Urothelium cell line (cell line): ENCODE measurements at regions not wholly inside any gene's neighbourhood (a gene's known extent, or its start where the extent isn't known, plus 50 kb on each side); places are given as distances from the start of the nearest gene placed in this dataset.
A peak's percentile ranks its signal among the peaks of the same experiment; 100 is the strongest.
"Not testable (repeated sequence)": the region's sequence is repeated elsewhere in the genome, so short reads cannot be mapped to it uniquely, and the experiment has no call there.

Experiments used
- DNase-seq: peaks from one replicate; pipeline ENCODE4 v3.0.0; 2011; ENCODE audit warnings: low spot score, mixed read lengths
- FAIRE-seq: peaks from 2 replicates; lab custom pipeline; 2011; peaks lifted over from hg19 to GRCh38; lab: Jason Lieb, UNC

- no peak for DNase-seq
- no peak for FAIRE-seq
Observed at GRCh38 chr9:18061856-18062255, 412.1 kb upstream of the ADAMTSL1 start.

DNA sequence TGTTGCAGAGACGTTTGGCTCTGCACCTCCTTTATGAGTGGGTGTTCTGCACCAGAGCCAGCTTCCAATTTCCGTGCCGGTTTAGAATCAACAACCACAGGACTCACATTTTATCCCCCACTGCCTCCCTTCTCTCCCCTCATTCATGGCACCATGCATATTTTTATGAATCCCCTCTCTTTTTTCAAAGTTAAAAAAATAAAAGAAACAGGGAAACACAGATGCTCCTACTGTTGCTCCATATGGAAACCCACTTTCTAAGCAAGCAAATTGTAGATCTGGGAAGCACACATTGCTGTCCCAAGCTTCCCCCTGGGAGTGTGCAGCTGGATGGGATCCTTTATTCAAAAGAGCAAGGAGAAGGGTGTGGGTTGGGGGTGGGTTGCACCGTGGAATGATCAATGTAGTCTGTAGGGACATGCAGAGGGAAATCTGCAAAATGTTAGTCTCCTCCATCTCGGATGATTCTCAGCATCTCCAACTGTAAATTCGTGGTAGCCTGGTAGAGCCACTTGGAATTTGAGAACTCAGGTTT lies 410.0 kb upstream of the ADAMTSL1 start:
- FAIRE-seq (no peak), DNase-seq (no peak)

DNA sequence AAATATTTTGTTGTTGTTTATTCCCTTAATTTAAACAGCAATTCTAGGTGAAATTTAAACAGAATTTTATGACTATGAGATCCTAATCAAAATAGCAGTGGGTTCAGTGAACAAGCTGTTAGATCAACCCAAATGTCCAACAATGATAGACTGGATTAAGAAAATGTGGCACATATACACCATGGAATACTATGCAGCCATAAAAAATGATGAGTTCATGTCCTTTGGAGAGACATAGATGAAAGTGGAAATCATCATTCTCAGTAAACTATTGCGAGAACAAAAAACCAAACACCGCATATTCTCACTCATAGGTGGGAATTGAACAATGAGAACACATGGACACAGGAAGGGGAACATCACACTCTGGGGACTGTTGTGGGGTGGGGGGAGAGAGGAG lies 407.3 kb upstream of the ADAMTSL1 start:
- not testable (repeated sequence) for DNase-seq, FAIRE-seq

- DNase-seq (no peak), FAIRE-seq (no peak)
Observed at GRCh38 chr9:18067548-18068120, 406.3 kb upstream of the ADAMTSL1 start.

DNA sequence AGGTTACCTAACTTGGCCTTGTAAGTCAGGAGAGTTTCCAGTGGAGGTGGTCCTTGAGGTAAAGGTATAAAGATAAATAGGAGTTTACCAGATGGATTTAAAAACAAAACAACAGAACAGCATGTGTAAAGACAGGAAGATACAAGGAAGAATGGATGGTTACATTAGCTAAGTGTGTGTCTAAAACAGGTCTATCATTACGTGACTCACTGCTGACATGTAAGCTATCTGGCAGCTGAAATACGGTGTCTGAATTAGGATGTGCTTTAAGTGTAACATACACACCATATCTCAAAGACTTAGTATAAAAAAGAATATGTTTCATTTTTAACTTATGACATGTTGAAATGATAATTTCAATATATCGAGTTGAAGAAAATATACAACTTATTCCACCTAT lies 405.1 kb upstream of the ADAMTSL1 start:
- FAIRE-seq (no peak), DNase-seq (no peak)

DNA sequence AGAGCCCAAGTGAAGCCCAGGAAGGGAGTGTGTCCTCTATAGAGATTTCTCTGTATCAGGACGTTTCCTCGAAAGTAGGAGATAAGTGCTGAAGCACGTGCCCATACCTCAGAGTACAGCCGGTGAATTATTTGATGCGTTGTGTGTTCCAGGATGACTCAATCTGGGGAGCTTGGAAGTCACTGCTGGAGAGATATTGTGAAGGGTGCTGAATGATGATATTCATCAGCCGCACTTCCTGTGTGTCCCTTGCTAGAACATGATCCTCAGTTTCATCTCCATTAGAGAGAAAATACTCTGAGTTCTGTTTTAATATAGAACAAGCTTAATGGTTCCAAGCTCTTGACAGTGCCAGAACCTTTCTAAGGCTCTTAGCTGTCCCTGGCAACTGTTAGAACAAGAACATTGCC lies 402.3 kb upstream of the ADAMTSL1 start:
- DNase-seq (peak; percentile 9), FAIRE-seq (no peak)

DNA sequence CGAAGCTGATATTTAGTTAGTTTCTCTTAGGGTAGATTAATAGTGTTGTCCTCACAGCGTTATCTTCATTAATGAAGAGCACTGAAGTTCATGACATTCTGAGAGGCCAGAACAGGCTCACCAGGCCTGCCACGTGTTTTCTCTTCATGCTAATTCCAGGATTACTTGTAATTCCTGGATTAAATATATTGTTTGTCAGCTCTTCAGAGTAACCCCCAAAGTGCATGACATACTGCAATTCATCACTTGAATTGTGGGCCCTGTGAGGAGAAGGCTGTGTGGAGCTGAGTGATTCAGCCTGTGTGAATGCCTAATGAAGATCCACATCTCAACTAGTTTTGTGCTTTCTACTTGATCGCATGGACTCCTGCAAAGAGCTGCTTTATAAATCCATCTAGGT lies 401.0 kb upstream of the ADAMTSL1 start:
- DNase-seq, result no peak

DNA sequence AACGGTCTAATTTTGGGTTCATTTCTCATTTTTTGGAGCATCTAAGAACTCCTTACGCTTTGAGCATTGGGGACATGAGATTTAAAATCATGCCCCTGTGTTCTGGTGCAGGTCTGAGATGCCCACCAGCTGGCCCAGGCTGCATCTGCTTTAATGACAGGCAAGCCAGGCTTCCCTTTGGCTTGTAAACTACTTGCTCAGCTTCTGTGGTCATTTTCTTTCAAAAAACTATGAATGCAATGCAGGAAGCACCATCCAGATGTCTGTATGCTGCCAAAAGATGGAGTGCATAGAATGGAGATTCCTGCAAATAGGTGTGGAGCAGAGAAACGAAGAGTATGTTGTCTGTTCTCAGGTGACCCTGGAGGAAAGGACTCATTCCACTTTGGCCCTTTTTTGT lies 399.9 kb upstream of the ADAMTSL1 start:
- DNase-seq (no peak), FAIRE-seq (no peak)

More for the DNA sequence above, 401.0 kb upstream of the ADAMTSL1 start:
- FAIRE-seq, result no peak

GRCh38 chr9:18075253-18075952 lies 398.6 kb upstream of the ADAMTSL1 start:
- FAIRE-seq, result no peak

DNA sequence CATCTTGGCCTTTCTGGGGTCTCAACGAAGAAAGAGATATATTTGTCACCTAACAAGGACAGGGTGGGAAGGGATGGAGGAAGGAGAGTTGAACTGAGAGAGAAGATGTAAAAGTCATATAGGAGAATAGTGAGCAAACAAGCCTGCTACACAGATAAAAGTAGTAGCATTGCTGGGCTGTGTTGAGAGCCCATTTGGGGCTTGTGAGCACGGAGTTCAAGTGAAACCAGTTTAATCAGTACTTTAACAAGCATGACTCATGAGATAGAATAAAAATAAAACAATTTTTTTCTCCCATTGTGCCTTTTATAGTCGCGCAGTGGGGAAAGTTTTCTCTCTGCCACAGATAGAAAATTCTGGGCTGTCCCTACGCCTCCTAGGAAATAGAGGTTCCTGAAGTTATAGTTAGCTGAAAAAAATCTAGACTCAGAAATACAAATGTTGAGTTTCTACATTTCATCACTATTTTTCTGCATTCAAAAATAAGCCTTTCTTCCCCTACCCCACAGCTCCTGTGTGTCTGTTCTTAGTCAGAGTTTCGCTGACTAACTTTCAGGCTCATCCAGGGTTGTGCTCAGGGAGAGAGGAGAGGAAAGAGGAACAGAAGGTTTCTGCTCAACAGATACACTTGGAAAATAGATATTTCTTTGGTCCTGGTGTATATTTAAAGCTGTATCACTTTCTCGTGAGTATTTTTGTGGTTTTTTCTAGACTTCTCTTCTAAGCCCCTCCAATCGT lies 395.8 kb upstream of the ADAMTSL1 start:
- no peak for FAIRE-seq
- no peak for DNase-seq

More at GRCh38 chr9:18075253-18075952, 398.6 kb upstream of the ADAMTSL1 start:
- DNase-seq, result no peak

DNA sequence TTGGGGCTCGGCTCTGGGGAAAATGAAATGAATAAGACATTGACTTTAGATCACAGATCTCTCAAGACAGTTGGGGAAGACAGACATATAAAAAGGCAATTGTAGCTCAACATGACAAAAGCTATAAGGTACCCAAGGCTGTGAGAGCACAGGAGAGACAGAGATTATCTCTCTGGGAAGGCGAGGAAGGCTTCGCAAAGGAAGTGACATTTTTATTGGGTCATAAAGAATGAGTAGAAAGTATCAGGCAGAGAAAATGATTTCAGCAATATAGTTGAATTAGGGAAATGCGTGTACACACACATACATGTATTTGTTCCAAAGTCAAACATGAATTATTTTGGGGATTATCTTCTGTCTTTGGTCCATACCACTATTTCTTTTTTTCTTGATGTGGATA lies 381.8 kb upstream of the ADAMTSL1 start:
- FAIRE-seq (no peak), DNase-seq (no peak)

DNA sequence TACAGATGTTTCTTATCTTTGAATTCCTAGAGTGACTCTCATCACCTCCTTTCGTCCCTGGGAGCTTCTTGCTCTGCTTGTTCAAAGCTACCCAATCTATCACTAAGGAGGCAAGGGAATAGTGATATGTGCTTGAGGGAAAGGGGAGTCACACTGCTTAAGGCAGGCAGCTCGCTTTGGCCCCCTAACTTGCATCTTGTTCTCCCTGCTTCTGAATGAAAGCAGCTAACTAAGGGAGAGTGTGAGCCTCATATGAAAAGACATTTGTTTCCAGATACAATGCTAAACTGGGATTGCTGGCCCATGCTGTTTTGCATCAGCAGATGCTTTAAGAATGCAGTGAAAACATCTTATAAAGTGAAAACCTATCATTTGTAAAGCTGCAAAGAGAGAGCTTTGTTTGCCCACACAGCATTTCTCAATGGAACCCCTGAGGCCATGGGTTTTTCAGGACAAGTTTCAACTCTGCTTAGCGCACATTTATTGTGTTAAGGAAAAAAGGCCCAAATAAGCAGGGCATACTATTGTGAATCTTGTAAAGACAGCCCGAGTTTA lies 367.9 kb upstream of the ADAMTSL1 start:
- DNase-seq, result no peak
- FAIRE-seq, result no peak

GRCh38 chr9:18109675-18110074 lies 364.3 kb upstream of the ADAMTSL1 start:
- DNase-seq (no peak), FAIRE-seq (no peak)

DNA sequence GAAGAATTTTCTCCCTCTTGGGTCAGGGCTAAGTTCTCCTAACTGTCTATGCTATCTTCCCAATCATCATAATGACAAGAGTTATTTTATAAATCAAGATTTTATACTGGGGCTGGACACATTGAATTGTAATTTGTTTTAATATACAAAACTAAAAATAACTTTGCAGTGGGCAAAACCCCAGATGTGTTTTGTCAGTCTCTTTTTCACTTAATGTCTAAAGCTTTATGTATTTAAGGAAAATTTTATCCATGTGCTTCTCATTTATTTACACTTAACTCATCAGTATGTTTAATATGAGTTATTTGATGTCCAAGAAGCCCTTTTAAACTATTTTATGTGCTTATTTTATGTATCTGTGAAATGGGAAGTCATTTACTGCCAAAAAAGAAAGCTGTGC lies 362.8 kb upstream of the ADAMTSL1 start:
- FAIRE-seq, result no peak
- DNase-seq, result no peak

DNA sequence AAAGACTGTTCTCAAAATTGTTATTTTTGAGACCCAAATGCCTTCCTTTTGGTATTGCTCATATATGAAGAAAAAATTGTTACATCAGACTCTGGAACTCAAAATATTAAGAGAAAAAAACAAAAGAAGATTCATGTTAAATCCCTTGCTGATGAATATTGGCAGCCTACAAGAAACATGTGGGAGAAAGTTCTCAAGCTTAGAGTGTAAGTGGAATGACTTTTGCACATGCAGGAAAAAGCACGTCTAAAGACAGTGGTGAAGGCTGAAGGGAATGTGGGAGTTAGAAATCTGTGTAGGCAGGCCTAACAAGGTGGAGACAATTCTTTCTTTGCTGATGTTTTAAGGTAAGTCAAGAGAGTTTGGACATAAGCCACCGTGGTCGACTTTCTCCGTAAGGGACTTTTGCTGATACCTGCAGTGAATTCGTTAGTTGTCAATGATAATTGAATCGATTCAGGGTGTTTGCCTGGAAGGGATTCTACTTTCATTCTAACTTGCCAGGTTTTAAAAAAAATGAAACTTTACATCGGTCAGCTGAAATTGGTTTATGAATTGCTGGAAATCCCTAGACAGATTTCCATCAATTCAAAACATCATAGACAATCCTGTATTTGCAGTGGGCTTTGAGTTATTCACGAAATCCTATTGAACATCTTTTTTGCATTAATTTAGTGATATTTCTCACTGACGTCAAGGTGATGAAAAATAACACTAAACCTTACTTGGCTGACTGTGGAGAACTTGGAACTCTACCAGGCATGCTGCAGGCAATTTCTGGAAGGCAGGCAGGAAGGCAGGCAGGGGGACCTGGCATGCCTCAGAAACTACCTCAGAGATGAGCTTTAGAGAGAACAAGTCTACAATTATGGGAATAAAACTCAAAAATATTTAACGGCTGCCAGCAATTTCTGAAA lies 359.1 kb upstream of the ADAMTSL1 start:
- DNase-seq, result no peak
- no peak for FAIRE-seq

DNA sequence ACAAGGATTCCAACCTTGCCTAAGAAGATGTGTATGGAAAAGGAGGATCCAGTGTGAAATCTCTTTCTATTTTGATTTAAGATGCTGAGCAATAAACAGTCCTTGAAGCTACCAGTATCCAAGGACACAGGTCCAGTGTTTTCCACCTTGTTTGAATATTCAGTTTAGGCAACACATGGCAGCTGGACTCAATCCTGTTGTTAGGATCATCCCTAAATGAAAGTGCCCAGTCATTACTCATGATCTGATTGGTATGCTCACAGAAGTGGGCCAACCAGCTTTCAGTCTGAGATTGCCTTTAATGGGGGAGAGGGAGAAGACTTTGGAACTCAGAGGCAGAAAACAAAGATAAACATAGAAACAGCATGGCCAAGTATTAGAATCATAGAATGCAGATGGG lies 355.7 kb upstream of the ADAMTSL1 start:
- no peak for DNase-seq
- no peak for FAIRE-seq

DNA sequence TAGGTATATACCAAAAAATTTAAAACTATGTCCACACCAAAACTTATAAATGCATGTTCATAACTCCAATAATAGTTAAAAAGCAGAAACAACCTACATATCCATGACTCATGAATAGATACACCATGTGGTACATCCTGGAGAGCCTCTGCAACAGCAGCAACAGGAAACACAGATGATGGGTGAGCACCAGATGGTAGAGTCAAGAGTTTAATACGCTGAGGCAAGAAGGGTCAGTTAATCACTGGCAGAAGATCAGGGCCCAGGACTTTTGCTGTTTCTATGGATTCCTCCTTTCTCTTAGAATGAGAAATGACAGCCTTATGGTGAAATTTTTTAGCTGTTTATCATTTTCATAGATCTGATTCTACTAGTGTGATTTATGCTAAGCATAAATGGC lies 351.8 kb upstream of the ADAMTSL1 start:
- no peak for FAIRE-seq
- DNase-seq, result no peak

DNA sequence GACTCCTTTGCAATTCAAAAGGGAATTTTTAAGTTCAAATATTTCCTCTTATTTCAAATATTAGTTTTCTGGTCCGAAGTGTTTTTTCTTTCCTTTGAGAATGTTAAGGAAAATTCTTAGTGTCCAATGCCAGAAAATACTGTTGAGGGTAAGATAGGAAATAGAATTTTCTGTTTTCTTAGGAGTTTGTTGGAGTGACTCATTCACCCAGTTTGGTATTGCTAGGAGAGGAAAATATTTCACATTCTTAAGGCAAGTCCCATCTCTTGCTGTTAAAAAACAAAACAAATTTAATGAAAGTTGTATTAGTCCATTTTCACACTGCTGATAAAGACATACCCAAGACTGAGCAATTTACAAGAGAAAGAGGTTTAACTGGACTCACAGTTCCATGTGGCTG lies 349.2 kb upstream of the ADAMTSL1 start:
- FAIRE-seq (no peak), DNase-seq (no peak)

- FAIRE-seq (no peak), DNase-seq (no peak)
Observed at GRCh38 chr9:18126831-18127498, 347.0 kb upstream of the ADAMTSL1 start.

DNA sequence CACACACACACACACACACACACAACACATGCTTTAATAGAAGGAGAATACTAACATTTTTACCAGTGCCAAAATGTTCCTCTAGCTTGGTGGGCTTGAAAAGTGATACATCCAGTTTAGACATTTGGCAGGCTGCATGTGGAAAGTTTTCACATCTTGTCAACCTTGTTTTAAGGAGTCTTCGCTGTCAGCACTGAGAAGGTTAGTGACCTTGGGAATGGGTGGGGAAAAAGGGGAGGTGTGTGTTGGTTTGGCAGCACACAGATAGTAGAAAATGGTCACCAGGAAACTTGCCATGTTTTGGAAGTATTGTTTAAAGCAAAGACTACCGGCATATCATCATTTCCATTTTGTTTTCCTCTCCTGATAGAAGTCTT lies 346.5 kb upstream of the ADAMTSL1 start:
- FAIRE-seq, result no peak
- no peak for DNase-seq
